Keratinocyte (primary cell): ENCODE measurements at regions not wholly inside any gene's neighbourhood (a gene's known extent, or its start where the extent isn't known, plus 50 kb on each side); places are given as distances from the start of the nearest gene placed in this dataset.

Experiments used
- EZH2 ChIP-seq: IDR thresholded peaks from one replicate; pipeline ENCODE4 v1.6.1; 2012; ENCODE audit warnings: inconsistent platforms, mild to moderate bottlenecking, low read length, moderate library complexity
- TF ChIP-seq, protein P1 (sequence below), 3 experiments: IDR thresholded peaks in 1 of 3; conservative IDR thresholded peaks in 1 of 3; optimal IDR thresholded peaks in 1 of 3; 2 replicates in 2 of 3; 3 replicates in 1 of 3; pipeline versions ENCODE3 to v1.5.1; 2011; ENCODE audit warnings: low read length in 3 of 3, mild to moderate bottlenecking in 3 of 3, moderate library complexity in 2 of 3, control low read depth in 1 of 3, inconsistent platforms in 1 of 3; ENCODE audit not compliant: insufficient read depth in 2 of 3; ENCODE audit errors: extremely low read depth in 1 of 3

- TF ChIP-seq, protein P1, sequence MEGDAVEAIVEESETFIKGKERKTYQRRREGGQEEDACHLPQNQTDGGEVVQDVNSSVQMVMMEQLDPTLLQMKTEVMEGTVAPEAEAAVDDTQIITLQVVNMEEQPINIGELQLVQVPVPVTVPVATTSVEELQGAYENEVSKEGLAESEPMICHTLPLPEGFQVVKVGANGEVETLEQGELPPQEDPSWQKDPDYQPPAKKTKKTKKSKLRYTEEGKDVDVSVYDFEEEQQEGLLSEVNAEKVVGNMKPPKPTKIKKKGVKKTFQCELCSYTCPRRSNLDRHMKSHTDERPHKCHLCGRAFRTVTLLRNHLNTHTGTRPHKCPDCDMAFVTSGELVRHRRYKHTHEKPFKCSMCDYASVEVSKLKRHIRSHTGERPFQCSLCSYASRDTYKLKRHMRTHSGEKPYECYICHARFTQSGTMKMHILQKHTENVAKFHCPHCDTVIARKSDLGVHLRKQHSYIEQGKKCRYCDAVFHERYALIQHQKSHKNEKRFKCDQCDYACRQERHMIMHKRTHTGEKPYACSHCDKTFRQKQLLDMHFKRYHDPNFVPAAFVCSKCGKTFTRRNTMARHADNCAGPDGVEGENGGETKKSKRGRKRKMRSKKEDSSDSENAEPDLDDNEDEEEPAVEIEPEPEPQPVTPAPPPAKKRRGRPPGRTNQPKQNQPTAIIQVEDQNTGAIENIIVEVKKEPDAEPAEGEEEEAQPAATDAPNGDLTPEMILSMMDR (optimal IDR thresholded peaks at IDR 0.05 in 1 of 3, IDR thresholded peaks at IDR 0.05 in 1 of 3, conservative IDR thresholded peaks at IDR 0.05 in 1 of 3; ENCODE audit: extremely low read depth in 1 of 3, insufficient read depth in 2 of 3, low read length in 3 of 3): no peak
- no peak for TF ChIP-seq EZH2
Measured at GRCh38 chr11:134784568-134784967, 372.5 kb upstream of the B3GAT1 start.
